Vagina (tissue), 2 donors: ENCODE measurements at regions not wholly inside any gene's neighbourhood (a gene's known extent, or its start where the extent isn't known, plus 50 kb on each side); places are given as distances from the start of the nearest gene placed in this dataset.

Experiments used
- DNase-seq, 2 donors: peaks; one replicate each; pipeline ENCODE4 v3.0.0-alpha.2; 2017; ENCODE audit errors: extremely low spot score in 2 of 2
- H3K27ac ChIP-seq: fragments of 200-600 bp; sonication (generic); one replicate; pipeline ENCODE4 v1.5.1; 2019
- H3K27me3 ChIP-seq: fragments of 200-600 bp; sonication (generic); one replicate; pipeline ENCODE4 v1.5.1; 2019
- H3K36me3 ChIP-seq, 2 donors: fragments of 200-600 bp; sonication (generic); one replicate each; pipeline ENCODE4 v1.5.1; 2017 to 2019
- H3K4me1 ChIP-seq: fragments of 200-600 bp; sonication (generic); one replicate; pipeline ENCODE4 v1.5.1; 2019
- H3K4me3 ChIP-seq, 2 donors: fragments of 200-600 bp; sonication (generic); 1 replicate in 1 of 2; 2 replicates in 1 of 2; pipeline ENCODE4 v1.5.1; 2016 to 2019
- H3K9me3 ChIP-seq: fragments of 200-600 bp; sonication (generic); one replicate; pipeline ENCODE4 v1.5.1; 2019
- CTCF ChIP-seq, 3 experiments: fragments of 450-650 bp in 2 of 3; fragments of 200-600 bp in 1 of 3; sonication (generic) in 1 of 3; IDR thresholded peaks; one replicate each; pipeline ENCODE4 v1.5.1; 2017 to 2019; ENCODE audit warnings: antibody characterized with exemption in 3 of 3, mild to moderate bottlenecking in 2 of 3, moderate library complexity in 2 of 3
- POLR2A ChIP-seq, 2 donors: fragments of 450-650 bp; IDR thresholded peaks; one replicate each; pipeline ENCODE4 v1.6.1; 2017; ENCODE audit warnings: antibody characterized with exemption in 2 of 2, mild to moderate bottlenecking in 2 of 2, moderate library complexity in 2 of 2
- POLR2AphosphoS5 ChIP-seq, 2 donors: sonication (generic); formaldehyde crosslinking; IDR thresholded peaks; one replicate each; pipeline ENCODE4 v1.9.0; 2017; ENCODE audit warnings: antibody characterized with exemption in 2 of 2, mild to moderate bottlenecking in 2 of 2, low read depth in 1 of 2; ENCODE audit not compliant: insufficient read depth in 1 of 2
- intact Hi-C: fragments of 100-400 bp; cut with DNase I; formaldehyde crosslinking; loops from one replicate; pipeline ENCODE4 v1.15.1; 2023

- H3K9me3 ChIP-seq = no peaks in the 10 kb centered on the region
- no peaks in the 10 kb centered on the region for H3K4me1 ChIP-seq
- TF ChIP-seq POLR2A (IDR thresholded peaks at IDR 0.05) (no peak), POLR2AphosphoS5 (IDR thresholded peaks at IDR 0.05; ENCODE audit: insufficient read depth in 1 of 2, low read depth in 1 of 2) (no peak), CTCF (IDR thresholded peaks at IDR 0.05) (no peak)
- no peak overlapping the region for H3K4me3 ChIP-seq
- intact Hi-C loops = no loop called here
- no peaks in the 10 kb centered on the region for H3K27me3 ChIP-seq
- DNase-seq = no peak
- H3K36me3 ChIP-seq = no peaks in the 10 kb centered on the region
- H3K27ac ChIP-seq = no peak overlapping the region
Observed at GRCh38 chr1:175817445-175817844, 74.0 kb upstream of the TNR start.

- Histone ChIP-seq H3K36me3 (no peaks in the 10 kb centered on the region), H3K4me3 (no peak overlapping the region), H3K9me3 (no peaks in the 10 kb centered on the region), H3K27ac (no peak overlapping the region), H3K4me1 (no peaks in the 10 kb centered on the region), H3K27me3 (no peaks in the 10 kb centered on the region)
- TF ChIP-seq POLR2A (IDR thresholded peaks at IDR 0.05) (no peak), CTCF (IDR thresholded peaks at IDR 0.05) (no peak), POLR2AphosphoS5 (IDR thresholded peaks at IDR 0.05; ENCODE audit: insufficient read depth in 1 of 2, low read depth in 1 of 2) (no peak)
- intact Hi-C loops = no loop called here
- no peak for DNase-seq
Observed at GRCh38 chr1:175814885-175815284, 71.5 kb upstream of the TNR start.

GRCh38 chr1:175812936-175813335 lies 69.5 kb upstream of the TNR start:
- no peak overlapping the region for H3K27ac ChIP-seq
- intact Hi-C loops = no loop called here
- TF ChIP-seq POLR2AphosphoS5 (IDR thresholded peaks at IDR 0.05; ENCODE audit: insufficient read depth in 1 of 2, low read depth in 1 of 2) (no peak), CTCF (IDR thresholded peaks at IDR 0.05) (no peak), POLR2A (IDR thresholded peaks at IDR 0.05) (no peak)
- no peaks in the 10 kb centered on the region for H3K9me3 ChIP-seq
- H3K4me3 ChIP-seq = no peak overlapping the region
- H3K27me3 ChIP-seq = no peaks in the 10 kb centered on the region
- no peaks in the 10 kb centered on the region for H3K36me3 ChIP-seq
- no peaks in the 10 kb centered on the region for H3K4me1 ChIP-seq
- DNase-seq = no peak

GRCh38 chr1:175810305-175810704 lies 66.9 kb upstream of the TNR start:
- intact Hi-C loops = no loop called here
- no peaks in the 10 kb centered on the region for H3K9me3 ChIP-seq
- no peaks in the 10 kb centered on the region for H3K36me3 ChIP-seq
- H3K27ac ChIP-seq = no peak overlapping the region
- no peaks in the 10 kb centered on the region for H3K27me3 ChIP-seq
- H3K4me1 ChIP-seq = no peaks in the 10 kb centered on the region
- TF ChIP-seq POLR2AphosphoS5 (IDR thresholded peaks at IDR 0.05; ENCODE audit: insufficient read depth in 1 of 2, low read depth in 1 of 2) = no peak
- no peak for TF ChIP-seq POLR2A (IDR thresholded peaks at IDR 0.05)
- no peak for TF ChIP-seq CTCF (IDR thresholded peaks at IDR 0.05)
- no peak for DNase-seq
- H3K4me3 ChIP-seq = no peak overlapping the region

GRCh38 chr1:175808999-175809398 lies 65.6 kb upstream of the TNR start:
- intact Hi-C loops = no loop called here
- Histone ChIP-seq H3K4me1 (no peaks in the 10 kb centered on the region), H3K27ac (no peak overlapping the region), H3K4me3 (no peak overlapping the region), H3K27me3 (no peaks in the 10 kb centered on the region), H3K36me3 (no peaks in the 10 kb centered on the region), H3K9me3 (no peaks in the 10 kb centered on the region)
- no peak for DNase-seq
- TF ChIP-seq POLR2AphosphoS5 (IDR thresholded peaks at IDR 0.05; ENCODE audit: insufficient read depth in 1 of 2, low read depth in 1 of 2) (no peak), CTCF (IDR thresholded peaks at IDR 0.05) (no peak), POLR2A (IDR thresholded peaks at IDR 0.05) (no peak)
